ENCODE measurements at regions not wholly inside any gene's neighbourhood (a gene's known extent, or its start where the extent isn't known, plus 50 kb on each side); places are given as distances from the start of the nearest gene placed in this dataset.

DNA sequence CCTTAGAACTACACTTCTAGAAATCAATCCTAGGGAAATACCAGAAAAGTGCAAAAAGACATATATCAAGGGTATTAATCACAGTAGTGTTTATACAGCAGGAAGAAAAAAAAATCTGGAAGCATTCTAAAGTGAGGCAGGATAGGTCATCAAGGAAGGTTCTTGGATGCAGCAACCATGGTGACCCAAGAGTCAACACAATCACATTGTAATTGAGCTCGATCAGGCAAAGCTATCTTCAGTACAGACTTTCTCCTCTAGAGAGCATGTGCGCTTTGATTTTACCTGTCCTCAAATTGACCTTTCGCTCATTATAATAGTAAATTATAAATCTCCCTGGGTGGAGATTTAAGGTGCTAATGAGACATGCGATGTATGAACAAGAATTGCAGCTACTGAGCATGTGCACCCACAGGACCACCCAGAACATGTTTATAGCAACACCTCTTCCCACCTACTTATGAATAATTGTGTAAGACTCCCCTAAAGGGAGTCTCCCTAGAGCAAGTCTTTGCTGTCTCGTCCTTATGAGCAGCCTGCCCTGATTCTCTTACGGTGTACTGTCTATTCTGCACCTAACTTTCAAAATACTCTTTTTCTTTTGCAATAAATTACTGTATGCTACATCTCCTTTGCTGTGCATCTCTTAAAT lies 297.7 kb downstream of the ATPSCKMT start:
- TF ChIP-seq, protein P1, sequence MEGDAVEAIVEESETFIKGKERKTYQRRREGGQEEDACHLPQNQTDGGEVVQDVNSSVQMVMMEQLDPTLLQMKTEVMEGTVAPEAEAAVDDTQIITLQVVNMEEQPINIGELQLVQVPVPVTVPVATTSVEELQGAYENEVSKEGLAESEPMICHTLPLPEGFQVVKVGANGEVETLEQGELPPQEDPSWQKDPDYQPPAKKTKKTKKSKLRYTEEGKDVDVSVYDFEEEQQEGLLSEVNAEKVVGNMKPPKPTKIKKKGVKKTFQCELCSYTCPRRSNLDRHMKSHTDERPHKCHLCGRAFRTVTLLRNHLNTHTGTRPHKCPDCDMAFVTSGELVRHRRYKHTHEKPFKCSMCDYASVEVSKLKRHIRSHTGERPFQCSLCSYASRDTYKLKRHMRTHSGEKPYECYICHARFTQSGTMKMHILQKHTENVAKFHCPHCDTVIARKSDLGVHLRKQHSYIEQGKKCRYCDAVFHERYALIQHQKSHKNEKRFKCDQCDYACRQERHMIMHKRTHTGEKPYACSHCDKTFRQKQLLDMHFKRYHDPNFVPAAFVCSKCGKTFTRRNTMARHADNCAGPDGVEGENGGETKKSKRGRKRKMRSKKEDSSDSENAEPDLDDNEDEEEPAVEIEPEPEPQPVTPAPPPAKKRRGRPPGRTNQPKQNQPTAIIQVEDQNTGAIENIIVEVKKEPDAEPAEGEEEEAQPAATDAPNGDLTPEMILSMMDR (IDR thresholded peaks at IDR 0.05; ENCODE audit: low read depth, low read length, missing input control) = no peak
- no peak for TF ChIP-seq YY1 (IDR thresholded peaks at IDR 0.05)
- TF ChIP-seq SP1 (IDR thresholded peaks at IDR 0.05) = no peak
- no peak for TF ChIP-seq FOXA1 (IDR thresholded peaks at IDR 0.05)
- TF ChIP-seq RAD21 (IDR thresholded peaks at IDR 0.05) = no peak
- TF ChIP-seq, protein P2, sequence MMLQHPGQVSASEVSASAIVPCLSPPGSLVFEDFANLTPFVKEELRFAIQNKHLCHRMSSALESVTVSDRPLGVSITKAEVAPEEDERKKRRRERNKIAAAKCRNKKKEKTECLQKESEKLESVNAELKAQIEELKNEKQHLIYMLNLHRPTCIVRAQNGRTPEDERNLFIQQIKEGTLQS (IDR thresholded peaks at IDR 0.05) = no peak
- TF ChIP-seq, protein P3, sequence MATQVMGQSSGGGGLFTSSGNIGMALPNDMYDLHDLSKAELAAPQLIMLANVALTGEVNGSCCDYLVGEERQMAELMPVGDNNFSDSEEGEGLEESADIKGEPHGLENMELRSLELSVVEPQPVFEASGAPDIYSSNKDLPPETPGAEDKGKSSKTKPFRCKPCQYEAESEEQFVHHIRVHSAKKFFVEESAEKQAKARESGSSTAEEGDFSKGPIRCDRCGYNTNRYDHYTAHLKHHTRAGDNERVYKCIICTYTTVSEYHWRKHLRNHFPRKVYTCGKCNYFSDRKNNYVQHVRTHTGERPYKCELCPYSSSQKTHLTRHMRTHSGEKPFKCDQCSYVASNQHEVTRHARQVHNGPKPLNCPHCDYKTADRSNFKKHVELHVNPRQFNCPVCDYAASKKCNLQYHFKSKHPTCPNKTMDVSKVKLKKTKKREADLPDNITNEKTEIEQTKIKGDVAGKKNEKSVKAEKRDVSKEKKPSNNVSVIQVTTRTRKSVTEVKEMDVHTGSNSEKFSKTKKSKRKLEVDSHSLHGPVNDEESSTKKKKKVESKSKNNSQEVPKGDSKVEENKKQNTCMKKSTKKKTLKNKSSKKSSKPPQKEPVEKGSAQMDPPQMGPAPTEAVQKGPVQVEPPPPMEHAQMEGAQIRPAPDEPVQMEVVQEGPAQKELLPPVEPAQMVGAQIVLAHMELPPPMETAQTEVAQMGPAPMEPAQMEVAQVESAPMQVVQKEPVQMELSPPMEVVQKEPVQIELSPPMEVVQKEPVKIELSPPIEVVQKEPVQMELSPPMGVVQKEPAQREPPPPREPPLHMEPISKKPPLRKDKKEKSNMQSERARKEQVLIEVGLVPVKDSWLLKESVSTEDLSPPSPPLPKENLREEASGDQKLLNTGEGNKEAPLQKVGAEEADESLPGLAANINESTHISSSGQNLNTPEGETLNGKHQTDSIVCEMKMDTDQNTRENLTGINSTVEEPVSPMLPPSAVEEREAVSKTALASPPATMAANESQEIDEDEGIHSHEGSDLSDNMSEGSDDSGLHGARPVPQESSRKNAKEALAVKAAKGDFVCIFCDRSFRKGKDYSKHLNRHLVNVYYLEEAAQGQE (IDR thresholded peaks at IDR 0.05) = no peak
- TF ChIP-seq GABPA (IDR thresholded peaks at IDR 0.05 in 1 of 2, conservative IDR thresholded peaks at IDR 0.05 in 1 of 2) = no peak
- TF ChIP-seq RXRA (IDR thresholded peaks at IDR 0.05) = no peak
- TF ChIP-seq TAF1 (conservative IDR thresholded peaks at IDR 0.05) = no peak
- TF ChIP-seq, protein P4, sequence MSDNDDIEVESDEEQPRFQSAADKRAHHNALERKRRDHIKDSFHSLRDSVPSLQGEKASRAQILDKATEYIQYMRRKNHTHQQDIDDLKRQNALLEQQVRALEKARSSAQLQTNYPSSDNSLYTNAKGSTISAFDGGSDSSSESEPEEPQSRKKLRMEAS (IDR thresholded peaks at IDR 0.05) = no peak
- TF ChIP-seq, protein P5, sequence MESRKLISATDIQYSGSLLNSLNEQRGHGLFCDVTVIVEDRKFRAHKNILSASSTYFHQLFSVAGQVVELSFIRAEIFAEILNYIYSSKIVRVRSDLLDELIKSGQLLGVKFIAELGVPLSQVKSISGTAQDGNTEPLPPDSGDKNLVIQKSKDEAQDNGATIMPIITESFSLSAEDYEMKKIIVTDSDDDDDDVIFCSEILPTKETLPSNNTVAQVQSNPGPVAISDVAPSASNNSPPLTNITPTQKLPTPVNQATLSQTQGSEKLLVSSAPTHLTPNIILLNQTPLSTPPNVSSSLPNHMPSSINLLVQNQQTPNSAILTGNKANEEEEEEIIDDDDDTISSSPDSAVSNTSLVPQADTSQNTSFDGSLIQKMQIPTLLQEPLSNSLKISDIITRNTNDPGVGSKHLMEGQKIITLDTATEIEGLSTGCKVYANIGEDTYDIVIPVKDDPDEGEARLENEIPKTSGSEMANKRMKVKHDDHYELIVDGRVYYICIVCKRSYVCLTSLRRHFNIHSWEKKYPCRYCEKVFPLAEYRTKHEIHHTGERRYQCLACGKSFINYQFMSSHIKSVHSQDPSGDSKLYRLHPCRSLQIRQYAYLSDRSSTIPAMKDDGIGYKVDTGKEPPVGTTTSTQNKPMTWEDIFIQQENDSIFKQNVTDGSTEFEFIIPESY (IDR thresholded peaks at IDR 0.05) = no peak
- TF ChIP-seq JUND (IDR thresholded peaks at IDR 0.05) = no peak
- TF ChIP-seq HNF4A (conservative IDR thresholded peaks at IDR 0.05) = no peak
